Smooth muscle cell (in vitro differentiated cells): ENCODE measurements at regions not wholly inside any gene's neighbourhood (a gene's known extent, or its start where the extent isn't known, plus 50 kb on each side); places are given as distances from the start of the nearest gene placed in this dataset.

ENCODE experiments used
- DNase-seq: peaks from one replicate; lab custom pipeline; 2025; ENCODE audit not compliant: unreplicated experiment; lab: John Stamatoyannopoulos, UW
- H2AFZ ChIP-seq: fragments of 200-600 bp; sonication (generic); 2 replicates; pipeline ENCODE4 v1.6.0; 2016; ENCODE audit warnings: antibody characterized with exemption, low read depth, mild to moderate bottlenecking
- H3F3A ChIP-seq: fragments of 200-600 bp; sonication (generic); 2 replicates; pipeline ENCODE4 v1.6.0; 2017; ENCODE audit warnings: antibody characterized with exemption, low read depth
- H3K27ac ChIP-seq: fragments of 200-600 bp; sonication (generic); 2 replicates; pipeline ENCODE4 v1.5.1; 2016; ENCODE audit warnings: low read depth, mild to moderate bottlenecking
- H3K27me3 ChIP-seq: fragments of 200-600 bp; sonication (generic); 2 replicates; pipeline ENCODE4 v1.6.1; 2016; ENCODE audit warnings: low read depth, mild to moderate bottlenecking
- H3K36me3 ChIP-seq: fragments of 200-600 bp; sonication (generic); 2 replicates; pipeline ENCODE4 v1.5.1; 2016; ENCODE audit warnings: low read depth
- H3K4me1 ChIP-seq: fragments of 200-600 bp; sonication (generic); 2 replicates; pipeline ENCODE4 v1.5.1; 2016; ENCODE audit warnings: low read depth
- H3K4me2 ChIP-seq: fragments of 200-600 bp; sonication (generic); 2 replicates; pipeline ENCODE4 v1.6.0; 2016; ENCODE audit warnings: mild to moderate bottlenecking
- H3K4me3 ChIP-seq: fragments of 200-600 bp; sonication (generic); 2 replicates; pipeline ENCODE4 v1.5.1; 2016; ENCODE audit warnings: mild to moderate bottlenecking
- H3K79me2 ChIP-seq: fragments of 200-600 bp; sonication (generic); 2 replicates; pipeline ENCODE4 v1.6.0; 2016; ENCODE audit warnings: low read depth, mild to moderate bottlenecking
- H3K9ac ChIP-seq: fragments of 200-600 bp; sonication (generic); 2 replicates; pipeline ENCODE4 v1.6.0; 2016; ENCODE audit warnings: low read depth
- H3K9me3 ChIP-seq: fragments of 200-600 bp; sonication (generic); replicated peaks from 2 replicates; pipeline ENCODE4 v1.5.1; 2016; ENCODE audit warnings: low read depth
- H4K20me1 ChIP-seq: fragments of 200-600 bp; sonication (generic); 2 replicates; pipeline ENCODE4 v1.6.0; 2016; ENCODE audit warnings: low read depth
- CTCF ChIP-seq: fragments of 200-600 bp; sonication (generic); IDR thresholded peaks from 2 replicates; pipeline ENCODE4 v1.5.1; 2017; ENCODE audit warnings: borderline replicate concordance, mild to moderate bottlenecking, antibody characterized with exemption; ENCODE audit not compliant: insufficient read depth, poor library complexity, severe bottlenecking
- WGBS: methylation state at CpG from one replicate; pipeline ENCODE4 v1.1.7; 2016; ENCODE audit warnings: low lambda C conversion rate; 5-methylcytosine and 5-hydroxymethylcytosine counted together

GRCh38 chr5:171575386-171575785 lies 155.9 kb downstream of the FGF18 start:
- no peak for DNase-seq
- no peak overlapping the region for H3K27ac ChIP-seq

GRCh38 chr5:171575808-171576207 lies 156.4 kb downstream of the FGF18 start:
- TF ChIP-seq CTCF: no peak
- Histone ChIP-seq H3K27me3 (no peaks in the 10 kb centered on the region), H3K36me3 (no peaks in the 10 kb centered on the region), H2AFZ (no peak overlapping the region), H3F3A (peaks cover 9% of the 10 kb centered on the region), H3K79me2 (no peaks in the 10 kb centered on the region), H3K9ac (no peak overlapping the region), H3K9me3 (no peaks in the 10 kb centered on the region), H4K20me1 (no peaks in the 10 kb centered on the region), H3K27ac (no peak overlapping the region), H3K4me2 (no peak overlapping the region), H3K4me3 (no peak overlapping the region), H3K4me1 (peaks cover 21% of the 10 kb centered on the region)
- 96% methylated on average over 3 of the region's 3 CpGs for WGBS
- no peak for DNase-seq

More at GRCh38 chr5:171575386-171575785, 155.9 kb downstream of the FGF18 start:
- Histone ChIP-seq H3F3A (peaks cover 7% of the 10 kb centered on the region), H3K36me3 (no peaks in the 10 kb centered on the region), H3K79me2 (no peaks in the 10 kb centered on the region), H3K9me3 (no peaks in the 10 kb centered on the region), H3K9ac (no peak overlapping the region), H2AFZ (no peak overlapping the region), H3K4me3 (no peak overlapping the region), H3K4me1 (peaks cover 21% of the 10 kb centered on the region), H3K27me3 (no peaks in the 10 kb centered on the region), H4K20me1 (no peaks in the 10 kb centered on the region), H3K4me2 (no peak overlapping the region)
- 72% methylated on average over 3 of the region's 3 CpGs for WGBS
- TF ChIP-seq CTCF: no peak

DNA sequence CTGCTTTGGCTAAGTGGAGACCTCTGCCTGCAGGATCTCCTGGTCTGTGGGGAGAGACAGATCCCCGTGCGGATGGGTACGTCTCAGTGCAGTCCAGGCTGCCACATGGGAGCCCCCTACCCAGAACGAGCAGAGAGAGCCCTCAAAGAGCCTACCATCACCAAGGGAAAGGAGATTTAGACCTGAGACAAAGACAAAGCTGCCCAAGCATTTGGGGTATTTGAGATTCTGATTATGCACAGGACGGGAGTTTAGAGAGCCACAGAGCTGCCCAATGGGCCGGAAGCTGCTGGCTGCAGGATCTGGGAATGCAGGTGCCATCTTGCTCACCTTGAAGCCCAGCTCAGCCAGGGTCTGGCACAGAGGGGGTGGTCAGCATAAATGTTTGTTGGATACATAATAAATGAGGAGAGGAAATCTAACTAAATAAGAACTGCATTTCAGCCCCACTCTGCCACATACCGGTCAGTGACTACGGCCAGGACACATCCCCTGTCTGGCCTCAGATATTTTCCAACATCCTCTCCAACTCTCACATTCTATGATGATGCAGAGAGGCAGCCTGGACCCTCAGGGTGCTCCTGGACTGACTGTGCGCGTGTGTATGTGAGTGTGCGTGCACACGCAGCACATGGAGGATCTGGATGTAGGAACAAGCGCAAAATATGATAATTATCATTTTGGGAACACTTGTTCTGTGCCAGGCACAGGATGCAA lies 157.8 kb downstream of the FGF18 start:
- peaks cover 9% of the 10 kb centered on the region for H3F3A ChIP-seq
- no peak for DNase-seq
- H3K9ac ChIP-seq: no peak overlapping the region
- H3K27me3 ChIP-seq: no peaks in the 10 kb centered on the region
- H3K27ac ChIP-seq: no peak overlapping the region
- no peaks in the 10 kb centered on the region for H3K9me3 ChIP-seq
- 93% methylated on average over 13 of the region's 13 CpGs for WGBS
- H4K20me1 ChIP-seq: no peaks in the 10 kb centered on the region
- H3K4me2 ChIP-seq: no peak overlapping the region
- no peak overlapping the region for H3K4me3 ChIP-seq
- peaks cover 25% of the 10 kb centered on the region for H3K4me1 ChIP-seq
- H2AFZ ChIP-seq: no peak overlapping the region
- H3K36me3 ChIP-seq: no peaks in the 10 kb centered on the region
- H3K79me2 ChIP-seq: no peaks in the 10 kb centered on the region
- TF ChIP-seq CTCF: no peak
